HepG2 (cell line): ENCODE measurements at regions not wholly inside any gene's neighbourhood (a gene's known extent, or its start where the extent isn't known, plus 50 kb on each side); places are given as distances from the start of the nearest gene placed in this dataset.

Source experiments
- NFE2L2 ChIP-seq: fragments of 150-350 bp; IDR thresholded peaks from 2 replicates; pipeline ENCODE4 v1.6.1; 2014; ENCODE audit warnings: low read length
- TF ChIP-seq, protein P1 (sequence below), 2 experiments: fragments of 450-650 bp in 1 of 2; sonication (generic) in 1 of 2; formaldehyde crosslinking in 1 of 2; IDR thresholded peaks; 2 replicates each; pipeline versions ENCODE4 v1.6.1 to v1.8.0; 2016 to 2022; ENCODE audit warnings: antibody characterized with exemption in 1 of 2, mild to moderate bottlenecking in 1 of 2, missing genetic modification reagents in 1 of 2

DNA sequence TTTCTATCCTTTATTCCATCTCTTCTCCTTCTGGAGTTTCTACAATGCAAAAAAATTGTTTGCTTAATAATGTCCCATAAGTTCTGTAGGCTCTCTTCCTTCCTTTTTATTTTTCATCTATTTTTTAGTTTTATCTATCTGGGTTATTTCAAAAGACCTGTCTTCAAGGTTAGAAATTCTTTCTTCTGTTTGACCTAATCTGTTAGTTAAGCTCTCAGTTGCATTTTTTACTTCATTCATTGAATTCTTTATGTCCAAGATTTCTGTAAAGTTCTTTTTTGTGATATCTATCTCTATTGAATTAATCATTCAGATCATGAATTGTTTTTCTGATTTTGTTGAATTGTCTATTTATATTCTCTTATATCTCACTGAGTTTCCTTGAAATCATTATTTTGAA lies 145.9 kb upstream of the TLE4 start:
- no peak for TF ChIP-seq NFE2L2
- TF ChIP-seq, protein P1, sequence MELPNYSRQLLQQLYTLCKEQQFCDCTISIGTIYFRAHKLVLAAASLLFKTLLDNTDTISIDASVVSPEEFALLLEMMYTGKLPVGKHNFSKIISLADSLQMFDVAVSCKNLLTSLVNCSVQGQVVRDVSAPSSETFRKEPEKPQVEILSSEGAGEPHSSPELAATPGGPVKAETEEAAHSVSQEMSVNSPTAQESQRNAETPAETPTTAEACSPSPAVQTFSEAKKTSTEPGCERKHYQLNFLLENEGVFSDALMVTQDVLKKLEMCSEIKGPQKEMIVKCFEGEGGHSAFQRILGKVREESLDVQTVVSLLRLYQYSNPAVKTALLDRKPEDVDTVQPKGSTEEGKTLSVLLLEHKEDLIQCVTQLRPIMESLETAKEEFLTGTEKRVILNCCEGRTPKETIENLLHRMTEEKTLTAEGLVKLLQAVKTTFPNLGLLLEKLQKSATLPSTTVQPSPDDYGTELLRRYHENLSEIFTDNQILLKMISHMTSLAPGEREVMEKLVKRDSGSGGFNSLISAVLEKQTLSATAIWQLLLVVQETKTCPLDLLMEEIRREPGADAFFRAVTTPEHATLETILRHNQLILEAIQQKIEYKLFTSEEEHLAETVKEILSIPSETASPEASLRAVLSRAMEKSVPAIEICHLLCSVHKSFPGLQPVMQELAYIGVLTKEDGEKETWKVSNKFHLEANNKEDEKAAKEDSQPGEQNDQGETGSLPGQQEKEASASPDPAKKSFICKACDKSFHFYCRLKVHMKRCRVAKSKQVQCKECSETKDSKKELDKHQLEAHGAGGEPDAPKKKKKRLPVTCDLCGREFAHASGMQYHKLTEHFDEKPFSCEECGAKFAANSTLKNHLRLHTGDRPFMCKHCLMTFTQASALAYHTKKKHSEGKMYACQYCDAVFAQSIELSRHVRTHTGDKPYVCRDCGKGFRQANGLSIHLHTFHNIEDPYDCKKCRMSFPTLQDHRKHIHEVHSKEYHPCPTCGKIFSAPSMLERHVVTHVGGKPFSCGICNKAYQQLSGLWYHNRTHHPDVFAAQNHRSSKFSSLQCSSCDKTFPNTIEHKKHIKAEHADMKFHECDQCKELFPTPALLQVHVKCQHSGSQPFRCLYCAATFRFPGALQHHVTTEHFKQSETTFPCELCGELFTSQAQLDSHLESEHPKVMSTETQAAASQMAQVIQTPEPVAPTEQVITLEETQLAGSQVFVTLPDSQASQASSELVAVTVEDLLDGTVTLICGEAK (IDR thresholded peaks at IDR 0.05), result no peak
- TF ChIP-seq, protein P1 (CRISPR knock-in tag; IDR thresholded peaks at IDR 0.05), result no peak
